ENCODE measurements at regions not wholly inside any gene's neighbourhood (a gene's known extent, or its start where the extent isn't known, plus 50 kb on each side); places are given as distances from the start of the nearest gene placed in this dataset.

- Histone ChIP-seq H3K27me3 (ENCODE audit: control insufficient read depth, insufficient read depth, low read length) (no peaks in the 10 kb centered on the region), H3K4me2 (ENCODE audit: low read length) (no peak overlapping the region), H3K4me1 (peaks cover 8% of the 10 kb centered on the region), H3K4me3 (ENCODE audit: low read depth, low read length) (no peak overlapping the region), H3K36me3 (ENCODE audit: control insufficient read depth, insufficient read depth, low read length) (no peaks in the 10 kb centered on the region), H3K9ac (no peak overlapping the region), H3K27ac (no peak overlapping the region), H2AFZ (peak overlapping the region; percentile 34), H3K79me2 (no peaks in the 10 kb centered on the region), H3K9me3 (ENCODE audit: control insufficient read depth, low read length) (no peaks in the 10 kb centered on the region)
- no peak for TF ChIP-seq CTCF (IDR thresholded peaks at IDR 0.05)
Observed at GRCh38 chr20:39669659-39670058, 707.5 kb downstream of the DHX35 start.

DNA sequence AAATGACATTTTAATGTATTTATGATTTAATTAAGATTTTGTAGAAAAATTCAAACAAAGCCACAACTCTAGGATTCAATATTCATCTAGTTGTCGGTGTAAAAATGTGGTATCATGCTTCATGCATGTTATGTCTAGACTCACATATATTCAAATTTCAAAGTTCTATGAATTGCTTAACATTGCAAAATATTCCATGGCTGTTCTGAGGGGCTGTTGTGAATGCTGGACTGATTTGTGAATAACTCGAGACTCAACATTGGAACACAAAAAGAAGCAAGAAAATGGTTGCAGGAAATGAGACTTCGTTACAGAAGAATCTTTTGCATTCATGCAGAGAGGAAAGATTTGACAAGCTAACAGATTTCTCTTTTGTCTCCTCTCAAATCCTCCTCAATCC is 705.9 kb downstream of the DHX35 start:
- H3K36me3 ChIP-seq (ENCODE audit: control insufficient read depth, insufficient read depth, low read length) = no peaks in the 10 kb centered on the region
- H3K4me1 ChIP-seq = peaks cover 8% of the 10 kb centered on the region
- H3K27me3 ChIP-seq (ENCODE audit: control insufficient read depth, insufficient read depth, low read length) = no peaks in the 10 kb centered on the region
- TF ChIP-seq CTCF (IDR thresholded peaks at IDR 0.05) = no peak
- H3K4me2 ChIP-seq (ENCODE audit: low read length) = peak overlapping the region; percentile 44
- no peak overlapping the region for H3K4me3 ChIP-seq (ENCODE audit: low read depth, low read length)
- H3K79me2 ChIP-seq = no peaks in the 10 kb centered on the region
- no peak overlapping the region for H3K27ac ChIP-seq
- H3K9ac ChIP-seq = no peak overlapping the region
- H2AFZ ChIP-seq = peak overlapping the region; percentile 58
- no peaks in the 10 kb centered on the region for H3K9me3 ChIP-seq (ENCODE audit: control insufficient read depth, low read length)

DNA sequence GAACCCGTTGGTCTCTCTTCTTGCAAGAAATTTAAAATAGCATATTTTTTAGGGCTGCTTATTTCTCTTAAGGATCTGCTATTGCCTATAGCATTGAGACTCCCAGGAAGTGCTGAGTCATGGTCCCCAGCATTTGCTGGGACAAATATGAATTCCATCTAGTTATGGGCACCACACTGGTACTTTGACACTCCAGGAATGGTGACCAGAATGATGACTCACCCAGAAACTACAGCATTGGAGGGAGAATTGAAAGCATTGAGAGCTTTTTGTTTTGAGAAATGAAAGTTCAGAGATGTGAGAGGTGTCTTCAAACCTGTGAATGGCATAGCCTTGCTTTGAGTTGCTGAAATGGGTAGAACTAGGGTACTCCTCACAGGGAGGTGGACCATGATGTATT is 699.7 kb downstream of the DHX35 start:
- Histone ChIP-seq H3K4me3 (ENCODE audit: low read depth, low read length) (no peak overlapping the region), H3K4me1 (no peaks in the 10 kb centered on the region), H3K79me2 (no peaks in the 10 kb centered on the region), H3K36me3 (ENCODE audit: control insufficient read depth, insufficient read depth, low read length) (no peaks in the 10 kb centered on the region), H3K9ac (no peak overlapping the region), H3K27me3 (ENCODE audit: control insufficient read depth, insufficient read depth, low read length) (no peaks in the 10 kb centered on the region), H3K9me3 (ENCODE audit: control insufficient read depth, low read length) (no peaks in the 10 kb centered on the region), H2AFZ (no peak overlapping the region), H3K4me2 (ENCODE audit: low read length) (no peak overlapping the region), H3K27ac (no peak overlapping the region)
- no peak for TF ChIP-seq CTCF (IDR thresholded peaks at IDR 0.05)

- Histone ChIP-seq H3K79me2 (no peaks in the 10 kb centered on the region), H2AFZ (no peak overlapping the region), H3K27me3 (ENCODE audit: control insufficient read depth, insufficient read depth, low read length) (no peaks in the 10 kb centered on the region), H3K36me3 (ENCODE audit: control insufficient read depth, insufficient read depth, low read length) (no peaks in the 10 kb centered on the region), H3K4me3 (ENCODE audit: low read depth, low read length) (no peak overlapping the region), H3K27ac (no peak overlapping the region), H3K4me2 (ENCODE audit: low read length) (no peak overlapping the region), H3K9me3 (ENCODE audit: control insufficient read depth, low read length) (no peaks in the 10 kb centered on the region), H3K4me1 (no peaks in the 10 kb centered on the region), H3K9ac (no peak overlapping the region)
- TF ChIP-seq CTCF (IDR thresholded peaks at IDR 0.05) = no peak
Observed at GRCh38 chr20:39660965-39661364, 698.8 kb downstream of the DHX35 start.

DNA sequence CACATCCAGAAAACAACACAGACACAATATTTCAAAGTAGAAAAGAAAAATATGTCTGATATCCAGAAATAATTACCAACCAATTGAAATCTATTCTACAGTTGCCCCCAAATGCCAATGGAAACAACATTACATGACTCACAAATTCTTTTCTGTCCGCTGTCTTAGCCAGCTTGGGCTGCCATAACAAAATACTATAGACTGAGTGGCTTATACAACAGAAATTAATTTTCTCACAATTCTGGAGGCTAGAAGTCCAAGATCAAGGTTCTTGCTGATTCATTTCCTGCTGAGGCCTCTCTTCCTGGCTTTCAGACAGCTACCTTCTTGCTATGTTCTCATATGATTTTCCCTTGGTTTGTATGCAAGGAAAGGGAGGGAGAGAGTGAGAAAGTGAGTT is 698.1 kb downstream of the DHX35 start:
- H3K79me2 ChIP-seq = no peaks in the 10 kb centered on the region
- no peaks in the 10 kb centered on the region for H3K4me1 ChIP-seq
- H2AFZ ChIP-seq = no peak overlapping the region
- no peak overlapping the region for H3K27ac ChIP-seq
- H3K27me3 ChIP-seq (ENCODE audit: control insufficient read depth, insufficient read depth, low read length) = no peaks in the 10 kb centered on the region
- no peak overlapping the region for H3K4me3 ChIP-seq (ENCODE audit: low read depth, low read length)
- no peaks in the 10 kb centered on the region for H3K9me3 ChIP-seq (ENCODE audit: control insufficient read depth, low read length)
- no peak for TF ChIP-seq CTCF (IDR thresholded peaks at IDR 0.05)
- H3K36me3 ChIP-seq (ENCODE audit: control insufficient read depth, insufficient read depth, low read length) = no peaks in the 10 kb centered on the region
- H3K4me2 ChIP-seq (ENCODE audit: low read length) = no peak overlapping the region
- H3K9ac ChIP-seq = no peak overlapping the region

Data from parathyroid adenoma (tissue), 2 donors.